Breast epithelium (tissue), 4 donors: ENCODE measurements at regions not wholly inside any gene's neighbourhood (a gene's known extent, or its start where the extent isn't known, plus 50 kb on each side); places are given as distances from the start of the nearest gene placed in this dataset.

Experiments
- DNase-seq, 2 donors: peaks; one replicate each; pipeline ENCODE4 v3.0.0-alpha.2; 2019; ENCODE audit warnings: low spot score in 2 of 2
- H3K27ac ChIP-seq, 2 donors: fragments of 200-600 bp; sonication (generic) in 1 of 2; one replicate each; pipeline ENCODE4 v1.5.1; 2016 to 2019; ENCODE audit warnings: mild to moderate bottlenecking in 1 of 2
- H3K27me3 ChIP-seq, 2 donors: fragments of 200-600 bp; sonication (generic) in 1 of 2; one replicate each; pipeline versions ENCODE4 v1.5.1 to v1.6.0; 2017 to 2019; ENCODE audit warnings: control low read depth in 1 of 2, mild to moderate bottlenecking in 1 of 2
- H3K36me3 ChIP-seq: fragments of 200-600 bp; one replicate; pipeline ENCODE4 v1.5.1; 2019
- H3K4me1 ChIP-seq, 2 donors: fragments of 200-600 bp; sonication (generic); one replicate each; pipeline ENCODE4 v1.5.1; 2016 to 2019; ENCODE audit warnings: control low read depth in 1 of 2
- H3K4me3 ChIP-seq, 3 donors: fragments of 200-600 bp; sonication (generic); 1 replicate in 2 of 3; 2 replicates in 1 of 3; pipeline ENCODE4 v1.5.1; 2016 to 2019; ENCODE audit warnings: mild to moderate bottlenecking in 3 of 3, moderate library complexity in 2 of 3
- H3K9me3 ChIP-seq, 2 donors: fragments of 200-600 bp; sonication (generic) in 1 of 2; one replicate each; pipeline ENCODE4 v1.5.1; 2016 to 2019; ENCODE audit warnings: control low read depth in 1 of 2
- POLR2A ChIP-seq: fragments of 450-650 bp; IDR thresholded peaks from one replicate; pipeline ENCODE4 v1.6.1; 2016; ENCODE audit warnings: antibody characterized with exemption, mild to moderate bottlenecking, moderate library complexity
- POLR2AphosphoS5 ChIP-seq, 3 donors: sonication (generic); formaldehyde crosslinking; IDR thresholded peaks; one replicate each; pipeline ENCODE4 v1.6.1; 2017; ENCODE audit warnings: antibody characterized with exemption in 3 of 3
- intact Hi-C: fragments of 100-400 bp; cut with DNase I; formaldehyde crosslinking; loops from one replicate; pipeline ENCODE4 v1.15.1; 2023; ENCODE audit warnings: low total_unique reads
- TF ChIP-seq, protein P1 (sequence below), 3 donors: fragments of 450-650 bp; IDR thresholded peaks; one replicate each; pipeline ENCODE4 v1.5.1; 2016 to 2017; ENCODE audit warnings: antibody characterized with exemption in 3 of 3, mild to moderate bottlenecking in 3 of 3, moderate library complexity in 3 of 3

DNA sequence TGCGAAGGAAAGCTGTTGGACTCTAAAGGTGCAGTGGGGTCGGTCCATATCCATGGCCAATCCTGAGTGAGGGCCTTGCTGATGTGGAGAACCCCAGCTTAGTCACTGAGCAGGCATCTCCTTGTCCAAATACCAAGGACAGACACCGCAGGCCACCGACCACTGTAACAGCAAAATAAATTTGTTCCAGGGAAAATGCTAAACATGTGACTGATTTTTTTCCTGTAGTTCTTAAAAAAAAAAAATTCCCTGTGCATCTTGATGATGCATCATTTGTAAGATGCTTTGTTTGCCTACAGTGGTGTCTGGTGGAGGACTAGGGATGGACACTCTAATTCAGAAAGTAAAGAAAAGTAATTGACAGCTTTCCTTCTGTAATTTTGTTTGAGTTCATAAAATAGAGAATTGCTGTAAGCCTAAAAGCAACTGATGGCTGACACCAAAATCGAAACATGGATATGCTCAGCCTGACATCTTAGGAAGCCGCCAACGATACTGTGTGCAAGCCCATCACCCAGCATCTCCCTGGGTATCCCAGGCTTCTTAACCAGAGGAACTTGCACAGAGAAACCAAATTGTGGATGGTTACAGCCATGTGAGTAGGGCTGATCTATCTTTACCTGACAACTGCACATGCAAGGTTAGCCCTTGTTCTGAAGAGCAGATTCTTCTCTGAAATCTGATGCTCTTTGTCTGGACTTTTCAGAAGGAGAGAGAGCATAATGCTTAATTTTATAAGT is 188.6 kb downstream of the ARL4C start:
- H3K4me1 ChIP-seq = peaks cover 0 to 4% of the 10 kb centered on the region in 2 donors
- intact Hi-C loops = no loop called here
- no peak overlapping the region for H3K27ac ChIP-seq
- no peak for TF ChIP-seq POLR2A
- TF ChIP-seq POLR2AphosphoS5 (IDR thresholded peaks at IDR 0.05) = no peak
- no peaks in the 10 kb centered on the region for H3K9me3 ChIP-seq
- no peak overlapping the region for H3K4me3 ChIP-seq
- H3K27me3 ChIP-seq = no peaks in the 10 kb centered on the region
- no peaks in the 10 kb centered on the region for H3K36me3 ChIP-seq
- DNase-seq = no peak

DNA sequence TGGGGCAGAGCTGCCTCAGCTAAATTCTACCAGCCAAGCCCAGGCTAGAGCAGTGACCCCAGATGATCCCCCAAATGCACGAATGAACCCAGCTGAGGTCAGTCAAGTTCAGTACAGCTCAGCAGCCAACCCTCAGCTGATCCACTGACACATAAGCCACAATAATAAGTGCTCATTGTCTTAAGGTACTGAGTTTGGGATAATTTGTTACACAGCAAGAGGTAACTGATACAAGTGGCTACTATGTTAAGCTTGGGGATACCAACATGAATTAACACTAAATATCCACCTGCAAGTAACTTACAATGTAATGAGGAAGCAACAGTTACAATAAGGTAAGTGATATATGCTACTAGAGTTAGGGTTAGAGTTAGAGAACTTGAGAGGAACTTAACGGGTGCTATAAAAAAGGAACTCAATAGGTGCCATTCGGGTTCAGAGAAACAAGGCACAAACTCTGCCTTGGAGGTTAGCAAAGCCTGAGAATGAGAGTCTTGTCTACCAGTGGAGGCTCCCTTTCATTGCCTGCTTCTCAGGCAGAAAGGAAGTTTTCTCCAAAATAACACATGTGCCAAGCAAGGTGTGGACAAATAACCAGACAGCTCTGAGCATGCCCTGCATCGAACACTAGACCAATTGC is 189.4 kb downstream of the ARL4C start:
- H3K4me3 ChIP-seq = no peak overlapping the region
- no peaks in the 10 kb centered on the region for H3K27me3 ChIP-seq
- no peaks in the 10 kb centered on the region for H3K36me3 ChIP-seq
- H3K9me3 ChIP-seq = no peaks in the 10 kb centered on the region
- H3K4me1 ChIP-seq = peaks cover 0 to 4% of the 10 kb centered on the region in 2 donors
- intact Hi-C loops = no loop called here
- TF ChIP-seq POLR2A (no peak), POLR2AphosphoS5 (IDR thresholded peaks at IDR 0.05) (no peak)
- no peak for DNase-seq
- no peak overlapping the region for H3K27ac ChIP-seq

DNA sequence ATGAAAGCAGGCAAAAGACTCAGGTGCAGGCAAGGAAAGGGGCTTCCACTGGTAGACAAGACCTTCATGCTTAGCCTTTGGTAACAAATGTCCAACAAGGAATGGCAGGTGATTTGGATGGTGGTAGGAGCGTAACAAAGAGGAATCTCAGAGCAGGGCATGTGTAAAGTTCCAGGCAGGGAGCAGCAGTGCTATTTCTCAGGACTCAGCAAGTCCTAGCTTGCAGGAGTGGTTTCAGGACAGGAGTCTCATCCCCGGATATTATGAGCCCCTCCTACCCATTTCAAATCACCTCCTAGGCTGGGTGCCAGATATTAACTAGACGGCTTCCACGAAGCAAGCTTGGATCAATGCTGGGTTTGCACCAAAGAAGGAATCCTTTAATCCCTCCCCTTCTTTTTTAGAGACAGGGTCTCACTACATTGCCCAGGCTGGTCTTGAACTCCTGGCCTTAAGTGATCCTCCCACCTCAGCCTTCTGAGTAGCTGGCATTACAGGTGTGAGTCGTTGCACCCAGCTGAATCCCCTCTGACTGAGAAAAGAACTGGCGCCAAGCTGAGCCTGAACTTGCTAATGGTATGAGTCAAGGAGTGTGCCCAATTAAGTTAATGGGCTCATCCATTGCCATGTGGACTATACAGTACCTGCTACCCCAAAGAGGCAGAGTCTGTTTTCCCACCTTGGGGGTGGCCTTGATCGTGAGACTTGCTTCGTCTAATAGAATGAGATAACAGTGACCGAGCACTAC is 190.3 kb downstream of the ARL4C start:
- H3K4me3 ChIP-seq = no peak overlapping the region
- DNase-seq = no peak
- peaks cover 0 to 4% of the 10 kb centered on the region in 2 donors for H3K4me1 ChIP-seq
- TF ChIP-seq POLR2A (no peak), POLR2AphosphoS5 (IDR thresholded peaks at IDR 0.05) (no peak)
- TF ChIP-seq, protein P1, sequence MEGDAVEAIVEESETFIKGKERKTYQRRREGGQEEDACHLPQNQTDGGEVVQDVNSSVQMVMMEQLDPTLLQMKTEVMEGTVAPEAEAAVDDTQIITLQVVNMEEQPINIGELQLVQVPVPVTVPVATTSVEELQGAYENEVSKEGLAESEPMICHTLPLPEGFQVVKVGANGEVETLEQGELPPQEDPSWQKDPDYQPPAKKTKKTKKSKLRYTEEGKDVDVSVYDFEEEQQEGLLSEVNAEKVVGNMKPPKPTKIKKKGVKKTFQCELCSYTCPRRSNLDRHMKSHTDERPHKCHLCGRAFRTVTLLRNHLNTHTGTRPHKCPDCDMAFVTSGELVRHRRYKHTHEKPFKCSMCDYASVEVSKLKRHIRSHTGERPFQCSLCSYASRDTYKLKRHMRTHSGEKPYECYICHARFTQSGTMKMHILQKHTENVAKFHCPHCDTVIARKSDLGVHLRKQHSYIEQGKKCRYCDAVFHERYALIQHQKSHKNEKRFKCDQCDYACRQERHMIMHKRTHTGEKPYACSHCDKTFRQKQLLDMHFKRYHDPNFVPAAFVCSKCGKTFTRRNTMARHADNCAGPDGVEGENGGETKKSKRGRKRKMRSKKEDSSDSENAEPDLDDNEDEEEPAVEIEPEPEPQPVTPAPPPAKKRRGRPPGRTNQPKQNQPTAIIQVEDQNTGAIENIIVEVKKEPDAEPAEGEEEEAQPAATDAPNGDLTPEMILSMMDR (IDR thresholded peaks at IDR 0.05) = no peak
- no peaks in the 10 kb centered on the region for H3K27me3 ChIP-seq
- intact Hi-C loops = no loop called here
- H3K27ac ChIP-seq = peak overlapping the region; percentile 1 to 6
- H3K9me3 ChIP-seq = no peaks in the 10 kb centered on the region
- no peaks in the 10 kb centered on the region for H3K36me3 ChIP-seq

DNA sequence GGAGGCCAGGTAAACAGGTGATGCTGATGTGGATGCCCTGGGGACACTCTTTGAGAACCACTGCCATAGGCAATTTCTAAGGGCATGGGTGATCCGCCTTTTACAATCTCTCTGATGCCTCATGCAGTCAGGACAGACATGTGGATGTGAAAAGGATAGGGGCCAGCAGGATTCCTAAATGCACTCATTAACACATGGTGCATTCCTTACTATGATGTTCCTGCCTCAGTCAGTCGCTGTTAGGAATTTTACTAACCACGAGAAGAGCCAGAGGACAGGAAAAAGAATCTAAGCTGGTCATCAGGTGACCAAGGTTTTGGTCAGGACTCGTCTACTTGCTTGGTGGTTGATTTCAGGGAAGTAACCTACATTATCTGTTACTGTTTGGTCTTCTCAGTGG is 191.0 kb downstream of the ARL4C start:
- no peak overlapping the region for H3K4me3 ChIP-seq

DNA sequence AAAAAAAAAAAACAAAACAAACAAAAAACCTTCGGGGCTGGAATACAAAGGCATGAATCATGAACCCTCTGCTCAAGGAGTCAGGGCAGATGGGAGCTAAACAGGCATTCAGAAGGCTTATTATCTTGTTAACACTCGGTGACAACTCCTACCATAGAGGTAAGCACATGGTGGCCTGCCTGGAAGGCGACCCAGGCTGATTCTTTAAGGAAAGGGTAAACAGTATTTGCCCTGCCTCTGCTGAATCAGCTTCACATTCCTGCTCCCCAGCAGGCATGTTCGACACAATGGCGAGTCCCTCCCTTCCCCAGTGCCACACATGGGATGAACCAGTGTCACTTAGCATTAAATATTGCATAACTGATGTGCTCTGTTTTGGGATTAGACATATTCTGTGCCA is 191.9 kb downstream of the ARL4C start:
- Histone ChIP-seq H3K27me3 (no peaks in the 10 kb centered on the region), H3K27ac (peak overlapping the region; percentile 8 to 28), H3K4me3 (no peak overlapping the region), H3K36me3 (no peaks in the 10 kb centered on the region), H3K9me3 (no peaks in the 10 kb centered on the region), H3K4me1 (peaks cover 0 to 4% of the 10 kb centered on the region in 2 donors)
- TF ChIP-seq POLR2AphosphoS5 (IDR thresholded peaks at IDR 0.05) (no peak), POLR2A (no peak)
- TF ChIP-seq, protein P1 (IDR thresholded peaks at IDR 0.05) = no peak
- no peak for DNase-seq
- intact Hi-C loops = no loop called here

More for the DNA sequence above, 191.0 kb downstream of the ARL4C start:
- Histone ChIP-seq H3K4me1 (peaks cover 0 to 4% of the 10 kb centered on the region in 2 donors), H3K36me3 (no peaks in the 10 kb centered on the region), H3K9me3 (no peaks in the 10 kb centered on the region), H3K27ac (peak overlapping the region; percentile 8 to 11), H3K27me3 (no peaks in the 10 kb centered on the region)
- intact Hi-C loops = no loop called here
- no peak for TF ChIP-seq POLR2A
- TF ChIP-seq, protein P1 (IDR thresholded peaks at IDR 0.05) = no peak
- no peak for TF ChIP-seq POLR2AphosphoS5 (IDR thresholded peaks at IDR 0.05)
- DNase-seq = no peak

DNA sequence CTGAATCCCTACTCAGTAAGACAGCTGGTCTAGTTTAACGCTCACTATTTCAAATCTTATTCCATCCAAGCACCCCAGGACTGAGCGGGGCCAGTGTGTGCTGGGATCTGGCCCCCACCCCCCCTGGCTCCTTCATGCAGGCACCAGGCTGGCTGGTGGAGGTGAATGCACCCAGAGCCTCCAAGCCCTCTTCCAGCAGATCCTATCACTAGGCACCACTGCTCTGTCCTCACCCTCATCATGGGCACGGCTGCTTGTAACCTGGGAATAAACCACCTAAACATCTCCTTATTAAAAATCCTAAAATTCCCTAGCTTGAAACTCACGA is 194.3 kb downstream of the ARL4C start:
- Histone ChIP-seq H3K36me3 (no peaks in the 10 kb centered on the region), H3K27ac (no peak overlapping the region), H3K4me3 (no peak overlapping the region), H3K27me3 (no peaks in the 10 kb centered on the region), H3K4me1 (peaks cover 0 to 4% of the 10 kb centered on the region in 2 donors), H3K9me3 (no peaks in the 10 kb centered on the region)
- no peak for DNase-seq
- TF ChIP-seq, protein P1 (IDR thresholded peaks at IDR 0.05) = no peak
- TF ChIP-seq POLR2AphosphoS5 (IDR thresholded peaks at IDR 0.05) (no peak), POLR2A (no peak)
- intact Hi-C loops = no loop called here
